Body of pancreas (tissue), 4 donors: ENCODE measurements at regions not wholly inside any gene's neighbourhood (a gene's known extent, or its start where the extent isn't known, plus 50 kb on each side); places are given as distances from the start of the nearest gene placed in this dataset.
A peak's percentile ranks its signal among the peaks of the same experiment; 100 is the strongest.

ENCODE experiments used
- ATAC-seq: fragments of 150-250 bp; one replicate; pipeline ENCODE4 v1.9.1; 2016
- DNase-seq, 4 donors: peaks; one replicate each; pipeline ENCODE4 v3.0.0-alpha.2; 2019
- H3K27ac ChIP-seq, 4 donors: fragments of 200-600 bp; sonication (generic); 1 replicate in 3 of 4; 2 replicates in 1 of 4; pipeline versions ENCODE4 v1.5.1 to v1.6.1; 2016 to 2019; ENCODE audit warnings: mild to moderate bottlenecking in 1 of 4, mixed read lengths in 1 of 4, moderate library complexity in 1 of 4
- H3K27me3 ChIP-seq, 2 donors: fragments of 200-600 bp; sonication (generic); one replicate each; pipeline ENCODE4 v1.6.0; 2016; ENCODE audit warnings: mild to moderate bottlenecking in 1 of 2
- H3K36me3 ChIP-seq, 2 donors: fragments of 200-600 bp; sonication (generic); replicated peaks in 1 of 2; 2 replicates each; pipeline ENCODE4 v1.5.1; 2016; ENCODE audit warnings: low read depth in 2 of 2; ENCODE audit not compliant: insufficient read depth in 1 of 2
- H3K4me1 ChIP-seq: fragments of 200-600 bp; sonication (generic); one replicate; pipeline ENCODE4 v1.6.0; 2016
- H3K4me3 ChIP-seq, 2 donors: fragments of 200-600 bp; sonication (generic); 1 replicate in 1 of 2; 2 replicates in 1 of 2; pipeline ENCODE4 v1.5.1; 2016 to 2019
- H3K9me3 ChIP-seq, 3 donors: fragments of 200-600 bp; sonication (generic); 1 replicate in 2 of 3; 2 replicates in 1 of 3; pipeline ENCODE4 v1.5.1; 2016
- CTCF ChIP-seq, 7 experiments: fragments of 450-650 bp in 4 of 7; fragments of 200-600 bp in 3 of 7; sonication (generic) in 3 of 7; IDR thresholded peaks; one replicate each; pipeline ENCODE4 v1.5.1; 2016 to 2019; ENCODE audit warnings: antibody characterized with exemption in 7 of 7
- POLR2A ChIP-seq, 3 donors: fragments of 450-650 bp; IDR thresholded peaks; one replicate each; pipeline ENCODE4 v1.6.1; 2016; ENCODE audit warnings: antibody characterized with exemption in 3 of 3, mild to moderate bottlenecking in 2 of 3
- WGBS, 2 donors: methylation state at CpG; one replicate each; pipeline ENCODE4 v1.1.5; 2017; 5-methylcytosine and 5-hydroxymethylcytosine counted together
- intact Hi-C: fragments of 100-400 bp; cut with DNase I; formaldehyde crosslinking; loops from one replicate; pipeline ENCODE4 v1.15.1; 2023

- Histone ChIP-seq H3K9me3 (no peaks in the 10 kb centered on the region), H3K27ac (no peak overlapping the region), H3K27me3 (no peaks in the 10 kb centered on the region), H3K36me3 (no peaks in the 10 kb centered on the region), H3K4me1 (no peaks in the 10 kb centered on the region), H3K4me3 (no peak overlapping the region)
- peak; percentile 8 to 52 (median 31) for DNase-seq
- peak; percentile 18 for ATAC-seq
- WGBS, 2 donors = 49 to 56% methylated on average over 2 of the region's 2 CpGs
- intact Hi-C loops = no loop called here
- no peak for TF ChIP-seq POLR2A (IDR thresholded peaks at IDR 0.05)
- TF ChIP-seq CTCF (IDR thresholded peaks at IDR 0.05) = no peak
Measured at GRCh38 chr12:87253157-87253556, 776.0 kb downstream of the C12orf50 start.

GRCh38 chr12:87246726-87247125 lies 782.5 kb downstream of the C12orf50 start:
- Histone ChIP-seq H3K4me1 (no peaks in the 10 kb centered on the region), H3K36me3 (no peaks in the 10 kb centered on the region), H3K27ac (no peak overlapping the region), H3K4me3 (no peak overlapping the region), H3K27me3 (no peaks in the 10 kb centered on the region), H3K9me3 (no peaks in the 10 kb centered on the region)
- 52 to 61% methylated on average over 1 of the region's 1 CpG for WGBS, 2 donors
- ATAC-seq = no peak
- intact Hi-C loops = no loop called here
- no peak for DNase-seq
- TF ChIP-seq POLR2A (IDR thresholded peaks at IDR 0.05) (no peak), CTCF (IDR thresholded peaks at IDR 0.05) (no peak)

GRCh38 chr12:87238466-87238865 lies 790.7 kb downstream of the C12orf50 start:
- DNase-seq = no peak
- Histone ChIP-seq H3K27ac (no peak overlapping the region), H3K27me3 (no peaks in the 10 kb centered on the region), H3K9me3 (no peaks in the 10 kb centered on the region), H3K4me3 (no peak overlapping the region), H3K36me3 (no peaks in the 10 kb centered on the region), H3K4me1 (no peaks in the 10 kb centered on the region)
- intact Hi-C loops = no loop called here
- no peak for ATAC-seq
- WGBS, 2 donors = 76 to 97% methylated on average over 1 of the region's 1 CpG
- TF ChIP-seq CTCF (IDR thresholded peaks at IDR 0.05) = no peak
- TF ChIP-seq POLR2A (IDR thresholded peaks at IDR 0.05) = no peak

DNA sequence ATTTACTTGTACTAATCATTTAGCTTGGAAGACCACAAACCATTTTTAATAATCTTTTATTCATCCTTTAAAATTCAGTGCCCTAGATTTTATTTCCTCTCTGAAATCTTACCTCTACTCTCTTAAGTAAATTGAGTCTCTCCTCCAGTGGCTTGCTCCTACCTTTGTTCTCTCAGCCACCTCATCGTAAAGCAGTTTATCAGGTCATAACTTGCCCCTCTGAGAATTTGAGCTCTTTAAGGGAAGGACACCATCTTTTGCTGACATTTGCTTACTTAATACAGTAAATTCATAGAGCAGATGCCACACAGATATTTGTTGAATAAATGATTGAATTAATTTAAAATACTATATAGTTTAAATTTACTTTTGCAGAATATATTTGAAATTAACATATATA lies 794.3 kb downstream of the C12orf50 start:
- H3K4me3 ChIP-seq = no peak overlapping the region
- no peak overlapping the region for H3K27ac ChIP-seq
- intact Hi-C loops = no loop called here
- H3K36me3 ChIP-seq = no peaks in the 10 kb centered on the region
- no peaks in the 10 kb centered on the region for H3K27me3 ChIP-seq
- no peak for ATAC-seq
- no peaks in the 10 kb centered on the region for H3K9me3 ChIP-seq
- H3K4me1 ChIP-seq = no peaks in the 10 kb centered on the region
- WGBS, 2 donors = 76 to 86% methylated on average over 1 of the region's 1 CpG
- TF ChIP-seq CTCF (IDR thresholded peaks at IDR 0.05) (no peak), POLR2A (IDR thresholded peaks at IDR 0.05) (no peak)
- no peak for DNase-seq

- no peak overlapping the region for H3K4me3 ChIP-seq
- no peaks in the 10 kb centered on the region for H3K36me3 ChIP-seq
- intact Hi-C loops = no loop called here
- H3K9me3 ChIP-seq = no peaks in the 10 kb centered on the region
- DNase-seq (no peak), ATAC-seq (no peak)
- no peaks in the 10 kb centered on the region for H3K4me1 ChIP-seq
- WGBS, 2 donors = 79 to 89% methylated on average over 1 of the region's 1 CpG
- H3K27me3 ChIP-seq = no peaks in the 10 kb centered on the region
- H3K27ac ChIP-seq = no peak overlapping the region
- no peak for TF ChIP-seq POLR2A (IDR thresholded peaks at IDR 0.05)
- no peak for TF ChIP-seq CTCF (IDR thresholded peaks at IDR 0.05)
Measured at GRCh38 chr12:87233671-87234070, 795.5 kb downstream of the C12orf50 start.
